Liver (tissue), 8 donors: ENCODE measurements at regions not wholly inside any gene's neighbourhood (a gene's known extent, or its start where the extent isn't known, plus 50 kb on each side); places are given as distances from the start of the nearest gene placed in this dataset.

ENCODE experiments used
- DNase-seq: peaks from one replicate; pipeline ENCODE4 v3.0.0-alpha.2; 2017; ENCODE audit warnings: low spot score
- H3K27ac ChIP-seq, 2 donors: one replicate each; pipeline ENCODE4 v1.7.0; 2013; ENCODE audit warnings: inconsistent platforms in 2 of 2, low read length in 2 of 2, control low read depth in 1 of 2, low read depth in 1 of 2, mild to moderate bottlenecking in 1 of 2
- H3K27me3 ChIP-seq, 4 donors: one replicate each; pipeline versions ENCODE4 v1.6.1 to v1.7.0; 2013; ENCODE audit warnings: low read length in 3 of 4, inconsistent platforms in 1 of 4, mild to moderate bottlenecking in 1 of 4, moderate library complexity in 1 of 4; ENCODE audit not compliant: control insufficient read depth in 4 of 4, insufficient read depth in 4 of 4
- H3K36me3 ChIP-seq, 4 donors: one replicate each; pipeline versions ENCODE4 v1.6.1 to v1.7.0; 2013; ENCODE audit warnings: low read length in 3 of 4, mild to moderate bottlenecking in 3 of 4, low read depth in 1 of 4, moderate library complexity in 1 of 4; ENCODE audit not compliant: control insufficient read depth in 4 of 4, insufficient read depth in 3 of 4
- H3K4me1 ChIP-seq, 4 donors: one replicate each; pipeline versions ENCODE4 v1.6.1 to v1.7.0; 2013; ENCODE audit warnings: low read length in 3 of 4, mild to moderate bottlenecking in 3 of 4, moderate library complexity in 1 of 4; ENCODE audit not compliant: control insufficient read depth in 4 of 4, insufficient read depth in 4 of 4
- H3K4me3 ChIP-seq, 3 donors: one replicate each; pipeline versions ENCODE4 v1.6.1 to v1.7.0; 2013; ENCODE audit warnings: low read length in 3 of 3, control low read depth in 1 of 3, low read depth in 1 of 3, mild to moderate bottlenecking in 1 of 3
- H3K9ac ChIP-seq, 2 donors: one replicate each; pipeline ENCODE4 v1.7.0; 2013; ENCODE audit warnings: low read length in 2 of 2, mild to moderate bottlenecking in 2 of 2, moderate library complexity in 2 of 2, control low read depth in 1 of 2, low read depth in 1 of 2
- H3K9me3 ChIP-seq, 4 donors: one replicate each; pipeline versions ENCODE4 v1.6.1 to v1.7.0; 2013; ENCODE audit warnings: low read length in 3 of 4; ENCODE audit not compliant: control insufficient read depth in 4 of 4
- EGR1 ChIP-seq, 2 donors: IDR thresholded peaks; 2 replicates each; pipeline ENCODE4 v1.6.1; 2016 to 2018; ENCODE audit warnings: antibody characterized with exemption in 2 of 2, low read depth in 2 of 2
- FOXA1 ChIP-seq: IDR thresholded peaks from 2 replicates; pipeline ENCODE4 v1.6.1; 2016; ENCODE audit warnings: antibody characterized with exemption
- FOXA2 ChIP-seq: IDR thresholded peaks from 2 replicates; pipeline ENCODE4 v1.6.1; 2016; ENCODE audit warnings: antibody characterized with exemption
- HNF4A ChIP-seq, 2 donors: conservative IDR thresholded peaks; 2 replicates each; pipeline ENCODE4 v1.6.1; 2016; ENCODE audit warnings: antibody characterized with exemption in 2 of 2, mild to moderate bottlenecking in 2 of 2
- HNF4G ChIP-seq: IDR thresholded peaks from 2 replicates; pipeline ENCODE4 v1.6.1; 2016; ENCODE audit warnings: antibody characterized with exemption
- JUND ChIP-seq, 2 donors: IDR thresholded peaks; 2 replicates each; pipeline ENCODE4 v1.6.1; 2016; ENCODE audit warnings: antibody characterized with exemption in 2 of 2
- NR2F2 ChIP-seq: IDR thresholded peaks from 2 replicates; pipeline ENCODE4 v1.6.1; 2016; ENCODE audit warnings: antibody characterized with exemption
- RAD21 ChIP-seq, 2 donors: IDR thresholded peaks; 2 replicates each; pipeline ENCODE4 v1.6.1; 2016; ENCODE audit warnings: antibody characterized with exemption in 2 of 2, mild to moderate bottlenecking in 2 of 2
- RXRA ChIP-seq, 2 donors: IDR thresholded peaks; 2 replicates each; pipeline ENCODE4 v1.6.1; 2017 to 2018; ENCODE audit warnings: antibody characterized with exemption in 2 of 2, mild to moderate bottlenecking in 1 of 2
- SP1 ChIP-seq: IDR thresholded peaks from 2 replicates; pipeline ENCODE4 v1.6.1; 2018; ENCODE audit warnings: antibody characterized with exemption, mild to moderate bottlenecking
- TAF1 ChIP-seq: conservative IDR thresholded peaks from 2 replicates; pipeline ENCODE4 v1.6.1; 2016; ENCODE audit warnings: antibody characterized with exemption, mild to moderate bottlenecking
- YY1 ChIP-seq: IDR thresholded peaks from 2 replicates; pipeline ENCODE4 v1.6.1; 2016; ENCODE audit warnings: antibody characterized with exemption, mild to moderate bottlenecking
- WGBS: extraction: QIAGEN DNeasy Blood & Tissue Kit; methylation state at CpG from one replicate; pipeline ENCODE4 v1.1.7; 2013; 5-methylcytosine and 5-hydroxymethylcytosine counted together
- TF ChIP-seq, protein P1 (sequence below): fragments of 150-350 bp; IDR thresholded peaks from 2 replicates; pipeline ENCODE4 v1.5.1; 2017; ENCODE audit warnings: improper control_type of control experiment, low read depth, low read length; ENCODE audit not compliant: missing input control
- TF ChIP-seq, protein P2 (sequence below): IDR thresholded peaks from 2 replicates; pipeline ENCODE4 v1.6.1; 2016; ENCODE audit warnings: antibody characterized with exemption
- TF ChIP-seq, protein P3 (sequence below): IDR thresholded peaks from 2 replicates; pipeline ENCODE4 v1.6.1; 2016; ENCODE audit warnings: antibody characterized with exemption
- TF ChIP-seq, protein P4 (sequence below): IDR thresholded peaks from 2 replicates; pipeline ENCODE4 v1.6.1; 2016; ENCODE audit warnings: antibody characterized with exemption
- donor health status: healthy.
- donor health status: healthy.
- donor health status: healthy.
- donor health status: healthy.
- donor health status: healthy.

DNA sequence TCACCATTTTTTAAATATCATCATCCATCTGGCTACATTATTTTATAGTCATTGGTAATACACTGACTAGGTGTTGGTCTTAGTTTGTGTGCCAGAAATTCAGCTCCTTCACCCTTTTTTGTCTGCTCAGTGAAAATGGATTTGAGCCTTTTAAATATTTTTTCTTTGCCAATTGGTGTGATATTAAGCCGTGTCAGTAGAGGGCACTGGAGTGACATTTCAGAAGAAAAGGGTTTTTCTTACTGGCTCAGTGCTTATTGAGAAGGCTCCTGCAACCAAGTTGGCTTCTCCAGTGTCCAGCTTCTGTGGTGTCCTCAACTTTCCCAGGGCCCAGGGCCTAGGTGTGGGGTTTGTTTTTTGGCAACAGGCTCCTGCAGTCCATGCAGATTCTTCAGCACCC lies 546.6 kb downstream of the DACH1 start:
- H3K4me1 ChIP-seq = no peaks in the 10 kb centered on the region
- H3K27ac ChIP-seq = no peak overlapping the region
- H3K9ac ChIP-seq = no peak overlapping the region
- H3K4me3 ChIP-seq = no peak overlapping the region
- H3K27me3 ChIP-seq = peaks cover 0 to 2% (median 0%) of the 10 kb centered on the region in 4 donors
- H3K9me3 ChIP-seq = peaks cover 0 to 4% (median 0%) of the 10 kb centered on the region in 4 donors
- WGBS = 56% methylated on average over 1 of the region's 1 CpG
- DNase-seq = no peak
- TF ChIP-seq RAD21 (IDR thresholded peaks at IDR 0.05) = peak; percentile 47 to 55
- no peak for TF ChIP-seq RXRA (IDR thresholded peaks at IDR 0.05)
- TF ChIP-seq HNF4A (conservative IDR thresholded peaks at IDR 0.05) = no peak
- TF ChIP-seq, protein P1, sequence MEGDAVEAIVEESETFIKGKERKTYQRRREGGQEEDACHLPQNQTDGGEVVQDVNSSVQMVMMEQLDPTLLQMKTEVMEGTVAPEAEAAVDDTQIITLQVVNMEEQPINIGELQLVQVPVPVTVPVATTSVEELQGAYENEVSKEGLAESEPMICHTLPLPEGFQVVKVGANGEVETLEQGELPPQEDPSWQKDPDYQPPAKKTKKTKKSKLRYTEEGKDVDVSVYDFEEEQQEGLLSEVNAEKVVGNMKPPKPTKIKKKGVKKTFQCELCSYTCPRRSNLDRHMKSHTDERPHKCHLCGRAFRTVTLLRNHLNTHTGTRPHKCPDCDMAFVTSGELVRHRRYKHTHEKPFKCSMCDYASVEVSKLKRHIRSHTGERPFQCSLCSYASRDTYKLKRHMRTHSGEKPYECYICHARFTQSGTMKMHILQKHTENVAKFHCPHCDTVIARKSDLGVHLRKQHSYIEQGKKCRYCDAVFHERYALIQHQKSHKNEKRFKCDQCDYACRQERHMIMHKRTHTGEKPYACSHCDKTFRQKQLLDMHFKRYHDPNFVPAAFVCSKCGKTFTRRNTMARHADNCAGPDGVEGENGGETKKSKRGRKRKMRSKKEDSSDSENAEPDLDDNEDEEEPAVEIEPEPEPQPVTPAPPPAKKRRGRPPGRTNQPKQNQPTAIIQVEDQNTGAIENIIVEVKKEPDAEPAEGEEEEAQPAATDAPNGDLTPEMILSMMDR = peak; percentile 10
- no peak for TF ChIP-seq EGR1 (IDR thresholded peaks at IDR 0.05; ENCODE audit: low read depth in 2 of 2)
- H3K36me3 ChIP-seq = no peaks in the 10 kb centered on the region

DNA sequence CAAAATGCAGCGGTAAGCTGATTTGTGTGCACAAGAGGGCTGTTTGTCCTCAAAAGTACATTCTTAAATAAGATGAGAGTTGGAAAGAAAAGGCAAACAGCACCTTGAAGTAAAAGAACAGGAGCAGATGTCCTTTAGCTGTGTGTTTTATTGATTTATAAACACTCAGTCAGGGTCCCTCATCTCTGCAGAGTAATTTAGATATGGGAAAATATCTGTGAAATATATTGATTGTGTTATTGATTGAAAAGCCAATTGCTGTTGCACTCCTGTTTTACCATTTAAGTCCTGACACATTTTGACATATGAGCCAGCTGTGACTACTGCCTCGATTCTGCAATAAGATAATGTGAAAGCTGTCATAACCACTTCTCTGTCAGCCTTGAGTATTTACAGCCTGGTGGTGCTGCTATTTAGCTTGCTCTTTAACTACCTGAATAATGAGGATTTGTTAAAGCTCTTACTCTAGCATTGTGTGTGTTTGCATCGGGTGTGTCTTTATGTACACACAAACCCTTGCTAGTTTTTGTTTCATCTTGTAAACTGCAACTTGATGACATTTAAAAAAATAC lies 550.1 kb downstream of the DACH1 start:
- no peaks in the 10 kb centered on the region for H3K4me1 ChIP-seq
- DNase-seq = no peak
- H3K9ac ChIP-seq = no peak overlapping the region
- H3K9me3 ChIP-seq = peaks cover 0 to 4% (median 0%) of the 10 kb centered on the region in 4 donors
- H3K4me3 ChIP-seq = no peak overlapping the region
- H3K27ac ChIP-seq = no peak overlapping the region
- WGBS = 40% methylated on average over 3 of the region's 3 CpGs
- no peak for TF ChIP-seq FOXA2
- TF ChIP-seq, protein P2, sequence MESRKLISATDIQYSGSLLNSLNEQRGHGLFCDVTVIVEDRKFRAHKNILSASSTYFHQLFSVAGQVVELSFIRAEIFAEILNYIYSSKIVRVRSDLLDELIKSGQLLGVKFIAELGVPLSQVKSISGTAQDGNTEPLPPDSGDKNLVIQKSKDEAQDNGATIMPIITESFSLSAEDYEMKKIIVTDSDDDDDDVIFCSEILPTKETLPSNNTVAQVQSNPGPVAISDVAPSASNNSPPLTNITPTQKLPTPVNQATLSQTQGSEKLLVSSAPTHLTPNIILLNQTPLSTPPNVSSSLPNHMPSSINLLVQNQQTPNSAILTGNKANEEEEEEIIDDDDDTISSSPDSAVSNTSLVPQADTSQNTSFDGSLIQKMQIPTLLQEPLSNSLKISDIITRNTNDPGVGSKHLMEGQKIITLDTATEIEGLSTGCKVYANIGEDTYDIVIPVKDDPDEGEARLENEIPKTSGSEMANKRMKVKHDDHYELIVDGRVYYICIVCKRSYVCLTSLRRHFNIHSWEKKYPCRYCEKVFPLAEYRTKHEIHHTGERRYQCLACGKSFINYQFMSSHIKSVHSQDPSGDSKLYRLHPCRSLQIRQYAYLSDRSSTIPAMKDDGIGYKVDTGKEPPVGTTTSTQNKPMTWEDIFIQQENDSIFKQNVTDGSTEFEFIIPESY = no peak
- peaks cover 0 to 2% (median 0%) of the 10 kb centered on the region in 4 donors for H3K27me3 ChIP-seq
- no peaks in the 10 kb centered on the region for H3K36me3 ChIP-seq

DNA sequence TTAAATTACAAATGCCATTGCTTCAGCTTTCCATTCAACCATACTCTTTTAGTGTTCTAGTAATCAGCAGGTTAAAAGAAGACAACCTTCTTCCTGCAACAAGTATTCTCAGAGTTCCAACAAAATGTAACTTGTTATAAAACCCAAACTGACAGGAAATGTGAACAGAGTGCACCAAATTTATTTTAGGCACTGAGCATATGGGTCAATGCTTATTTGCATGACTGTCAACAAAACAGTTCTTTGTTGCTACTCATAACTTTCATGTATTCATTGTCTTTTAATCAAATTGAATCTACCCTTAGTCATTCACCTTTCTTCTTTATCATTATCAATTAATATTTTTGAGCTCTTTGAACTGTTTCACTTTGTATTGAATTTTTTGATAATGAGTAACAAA lies 554.1 kb downstream of the DACH1 start:
- Histone ChIP-seq H3K9me3 (no peaks in the 10 kb centered on the region), H3K36me3 (no peaks in the 10 kb centered on the region)
- no peak for TF ChIP-seq RXRA (IDR thresholded peaks at IDR 0.05)
- TF ChIP-seq, protein P3, sequence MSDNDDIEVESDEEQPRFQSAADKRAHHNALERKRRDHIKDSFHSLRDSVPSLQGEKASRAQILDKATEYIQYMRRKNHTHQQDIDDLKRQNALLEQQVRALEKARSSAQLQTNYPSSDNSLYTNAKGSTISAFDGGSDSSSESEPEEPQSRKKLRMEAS = no peak
- TF ChIP-seq, protein P1 = no peak
- no peak for TF ChIP-seq JUND (IDR thresholded peaks at IDR 0.05)
- no peak for TF ChIP-seq HNF4A (conservative IDR thresholded peaks at IDR 0.05)
- TF ChIP-seq EGR1 (IDR thresholded peaks at IDR 0.05; ENCODE audit: low read depth in 2 of 2) = no peak
- no peak for TF ChIP-seq FOXA2
- TF ChIP-seq TAF1 = no peak
- TF ChIP-seq, protein P4, sequence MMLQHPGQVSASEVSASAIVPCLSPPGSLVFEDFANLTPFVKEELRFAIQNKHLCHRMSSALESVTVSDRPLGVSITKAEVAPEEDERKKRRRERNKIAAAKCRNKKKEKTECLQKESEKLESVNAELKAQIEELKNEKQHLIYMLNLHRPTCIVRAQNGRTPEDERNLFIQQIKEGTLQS = no peak
- no peak for TF ChIP-seq YY1
- TF ChIP-seq RAD21 (IDR thresholded peaks at IDR 0.05) = no peak
- TF ChIP-seq NR2F2 = no peak
- no peak for TF ChIP-seq FOXA1
- TF ChIP-seq HNF4G = no peak
- TF ChIP-seq, protein P2 = no peak
- no peak for TF ChIP-seq SP1

More for the DNA sequence above, 554.1 kb downstream of the DACH1 start:
- Histone ChIP-seq H3K27ac (no peak overlapping the region), H3K4me3 (no peak overlapping the region), H3K27me3 (no peaks in the 10 kb centered on the region), H3K9ac (no peak overlapping the region), H3K4me1 (no peaks in the 10 kb centered on the region)
- no peak for DNase-seq
